22Rv1 (cell line): ENCODE measurements at regions not wholly inside any gene's neighbourhood (a gene's known extent, or its start where the extent isn't known, plus 50 kb on each side); places are given as distances from the start of the nearest gene placed in this dataset.
A peak's percentile ranks its signal among the peaks of the same experiment; 100 is the strongest.

Source experiments
- H3K27ac ChIP-seq: fragments of 450-650 bp; 2 replicates; pipeline ENCODE4 v1.5.1; 2017
- CTCF ChIP-seq: fragments of 450-650 bp; IDR thresholded peaks from 2 replicates; pipeline ENCODE4 v1.5.1; 2017; ENCODE audit warnings: mild to moderate bottlenecking
- ZFX ChIP-seq: fragments of 450-650 bp; IDR thresholded peaks from 2 replicates; pipeline ENCODE4 v1.6.1; 2017; ENCODE audit warnings: antibody characterized with exemption, borderline replicate concordance

GRCh38 chr2:49270091-49270490, 115.8 kb upstream of the FSHR start:
- no peak for TF ChIP-seq ZFX
- no peak for TF ChIP-seq CTCF
- H3K27ac ChIP-seq, result no peak overlapping the region

GRCh38 chr2:49265471-49265870, 111.2 kb upstream of the FSHR start:
- no peak overlapping the region for H3K27ac ChIP-seq
- TF ChIP-seq ZFX, result no peak
- TF ChIP-seq CTCF, result no peak

GRCh38 chr2:49262801-49263560, 108.7 kb upstream of the FSHR start:
- TF ChIP-seq CTCF (no peak), ZFX (no peak)
- H3K27ac ChIP-seq, result no peak overlapping the region

- no peak overlapping the region for H3K27ac ChIP-seq
- no peak for TF ChIP-seq ZFX
- no peak for TF ChIP-seq CTCF
These were observed 107.5 kb upstream of the FSHR start for GRCh38 chr2:49261781-49262180.

GRCh38 chr2:49260979-49261538, 106.7 kb upstream of the FSHR start:
- no peak overlapping the region for H3K27ac ChIP-seq
- TF ChIP-seq CTCF (no peak), ZFX (no peak)

- TF ChIP-seq CTCF (no peak), ZFX (no peak)
- H3K27ac ChIP-seq, result no peak overlapping the region
These were observed 105.6 kb upstream of the FSHR start for GRCh38 chr2:49259926-49260325.

- TF ChIP-seq ZFX (no peak), CTCF (peak; percentile 36)
- no peak overlapping the region for H3K27ac ChIP-seq
These were observed 101.2 kb upstream of the FSHR start for GRCh38 chr2:49255409-49255971.
